Caco-2 (cell line): ENCODE measurements at regions not wholly inside any gene's neighbourhood (a gene's known extent, or its start where the extent isn't known, plus 50 kb on each side); places are given as distances from the start of the nearest gene placed in this dataset.

Source experiments
- BruUV-seq: library from RNA; stranded (reverse); fragments of 400-500 nt; replicated peaks from 2 replicates; lab custom pipeline; 2021; lab: Mats Ljungman, UMichigan
- CTCF ChIA-PET: fragments of 300-600 bp; sonication (Branson Sonifier 250); formaldehyde crosslinking; loops from one replicate; lab custom pipeline; 2022; ENCODE audit warnings: antibody characterized with exemption; lab: Charles Lee
- POLR2A ChIA-PET: fragments of 300-600 bp; sonication (Branson Sonifier 250); formaldehyde crosslinking; loops from one replicate; lab custom pipeline; 2022; ENCODE audit warnings: antibody characterized with exemption; lab: Charles Lee
- DNase-seq, 2 experiments: peaks; one replicate each; pipeline versions ENCODE4 v3.0.0 to v3.0.0-alpha.2; 2020 to 2022
- H3K27me3 ChIP-seq: replicated peaks from 2 replicates; pipeline ENCODE4 v1.6.0; 2011; ENCODE audit warnings: low read length; ENCODE audit not compliant: control insufficient read depth, insufficient read depth
- H3K36me3 ChIP-seq: 2 replicates; pipeline ENCODE4 v1.5.1; 2011; ENCODE audit warnings: low read length; ENCODE audit not compliant: control insufficient read depth, insufficient read depth
- H3K4me1 ChIP-seq: fragments of 250-450 bp; sonication (Bioruptor Pico); 2 replicates; pipeline ENCODE4 v1.5.1; 2020; ENCODE audit warnings: mild to moderate bottlenecking
- H3K4me3 ChIP-seq: 2 replicates; pipeline ENCODE4 v1.5.1; 2011; ENCODE audit warnings: low read depth, mild to moderate bottlenecking, control low read depth, low read length
- H3K9me3 ChIP-seq: fragments of 250-450 bp; sonication (Bioruptor Pico); 2 replicates; pipeline ENCODE4 v1.5.1; 2020; ENCODE audit warnings: mild to moderate bottlenecking, moderate library complexity
- H3K27ac Mint-ChIP-seq: one replicate; pipeline ENCODE4 v1.8.0; 2022; ENCODE audit warnings: mixed read lengths; ENCODE audit not compliant: unreplicated experiment
- H3K27me3 Mint-ChIP-seq: one replicate; pipeline ENCODE4 v1.8.0; 2022; ENCODE audit warnings: mixed read lengths; ENCODE audit not compliant: insufficient read depth, unreplicated experiment
- H3K36me3 Mint-ChIP-seq: one replicate; pipeline ENCODE4 v1.8.0; 2022; ENCODE audit warnings: mild to moderate bottlenecking, mixed read lengths; ENCODE audit not compliant: insufficient read depth, unreplicated experiment
- H3K4me1 Mint-ChIP-seq: one replicate; pipeline ENCODE4 v1.8.0; 2022; ENCODE audit warnings: low read depth, mixed read lengths; ENCODE audit not compliant: unreplicated experiment
- H3K4me3 Mint-ChIP-seq: one replicate; pipeline ENCODE4 v1.8.0; 2022; ENCODE audit warnings: mild to moderate bottlenecking, moderate library complexity, mixed read lengths; ENCODE audit not compliant: unreplicated experiment
- H3K9me3 Mint-ChIP-seq: one replicate; pipeline ENCODE4 v1.8.0; 2022; ENCODE audit warnings: mixed read lengths; ENCODE audit not compliant: unreplicated experiment
- intact Hi-C: fragments of 100-400 bp; cut with micrococcal nuclease; formaldehyde crosslinking; loops from one replicate; pipeline ENCODE4 v1.10.0; 2022; ENCODE audit not compliant: unreplicated experiment
- TF ChIP-seq, protein P1 (sequence below), 2 experiments: fragments of 200-600 bp in 1 of 2; IDR thresholded peaks; 1 replicate in 1 of 2; 2 replicates in 1 of 2; pipeline versions ENCODE4 v1.5.1 to v1.8.0; 2011 to 2022; ENCODE audit warnings: antibody characterized with exemption in 1 of 2, control low read depth in 1 of 2, inconsistent platforms in 1 of 2, low read depth in 1 of 2, low read length in 1 of 2, mild to moderate bottlenecking in 1 of 2, moderate library complexity in 1 of 2; ENCODE audit not compliant: insufficient read depth in 1 of 2, severe bottlenecking in 1 of 2, unreplicated experiment in 1 of 2

DNA sequence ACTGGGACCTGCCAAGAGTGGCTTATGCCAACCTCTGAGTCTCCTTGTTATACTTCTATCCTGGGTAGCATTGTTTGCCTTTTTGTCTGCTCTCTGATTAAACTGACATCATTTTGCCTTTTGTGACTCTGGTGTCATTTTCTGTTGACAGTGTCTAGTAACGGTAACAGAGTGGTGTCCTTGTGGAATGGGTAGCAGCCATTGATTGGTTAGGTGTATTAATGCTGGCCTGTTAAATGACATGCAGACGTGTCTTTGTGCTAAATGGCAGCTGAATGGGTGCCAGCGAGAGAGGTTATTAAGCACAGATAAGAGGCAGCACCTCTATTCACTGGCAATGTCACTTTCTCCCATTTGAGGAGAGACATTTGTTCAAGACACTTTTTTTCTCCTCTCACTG is 1289.4 kb downstream of the PCDH9 start:
- H3K27ac Mint-ChIP-seq = no peak overlapping the region
- POLR2A ChIA-PET = no interaction called here

GRCh38 chr13:65937251-65937650 is 1292.9 kb downstream of the PCDH9 start:
- CTCF ChIA-PET = no interaction called here
- Mint-ChIP-seq H3K36me3 (no peaks in the 10 kb centered on the region), H3K27me3 (peaks cover 7% of the 10 kb centered on the region), H3K9me3 (no peaks in the 10 kb centered on the region), H3K4me1 (no peaks in the 10 kb centered on the region), H3K27ac (no peak overlapping the region), H3K4me3 (no peak overlapping the region)
- no peak for DNase-seq
- Histone ChIP-seq H3K4me3 (no peak overlapping the region), H3K36me3 (no peaks in the 10 kb centered on the region), H3K27me3 (no peaks in the 10 kb centered on the region), H3K4me1 (no peaks in the 10 kb centered on the region), H3K9me3 (no peaks in the 10 kb centered on the region)
- no TSS peak for BruUV-seq
- POLR2A ChIA-PET = no interaction called here
- intact Hi-C loops = no loop called here
- TF ChIP-seq, protein P1, sequence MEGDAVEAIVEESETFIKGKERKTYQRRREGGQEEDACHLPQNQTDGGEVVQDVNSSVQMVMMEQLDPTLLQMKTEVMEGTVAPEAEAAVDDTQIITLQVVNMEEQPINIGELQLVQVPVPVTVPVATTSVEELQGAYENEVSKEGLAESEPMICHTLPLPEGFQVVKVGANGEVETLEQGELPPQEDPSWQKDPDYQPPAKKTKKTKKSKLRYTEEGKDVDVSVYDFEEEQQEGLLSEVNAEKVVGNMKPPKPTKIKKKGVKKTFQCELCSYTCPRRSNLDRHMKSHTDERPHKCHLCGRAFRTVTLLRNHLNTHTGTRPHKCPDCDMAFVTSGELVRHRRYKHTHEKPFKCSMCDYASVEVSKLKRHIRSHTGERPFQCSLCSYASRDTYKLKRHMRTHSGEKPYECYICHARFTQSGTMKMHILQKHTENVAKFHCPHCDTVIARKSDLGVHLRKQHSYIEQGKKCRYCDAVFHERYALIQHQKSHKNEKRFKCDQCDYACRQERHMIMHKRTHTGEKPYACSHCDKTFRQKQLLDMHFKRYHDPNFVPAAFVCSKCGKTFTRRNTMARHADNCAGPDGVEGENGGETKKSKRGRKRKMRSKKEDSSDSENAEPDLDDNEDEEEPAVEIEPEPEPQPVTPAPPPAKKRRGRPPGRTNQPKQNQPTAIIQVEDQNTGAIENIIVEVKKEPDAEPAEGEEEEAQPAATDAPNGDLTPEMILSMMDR (IDR thresholded peaks at IDR 0.05; ENCODE audit: insufficient read depth in 1 of 2, low read depth in 1 of 2, low read length in 1 of 2, severe bottlenecking in 1 of 2, unreplicated experiment in 1 of 2) = no peak

More for the DNA sequence above, 1289.4 kb downstream of the PCDH9 start:
- Histone ChIP-seq H3K36me3 (no peaks in the 10 kb centered on the region), H3K4me3 (no peak overlapping the region), H3K4me1 (no peaks in the 10 kb centered on the region), H3K27me3 (no peaks in the 10 kb centered on the region), H3K9me3 (no peaks in the 10 kb centered on the region)
- intact Hi-C loops = no loop called here
- H3K9me3 Mint-ChIP-seq = no peaks in the 10 kb centered on the region
- no peak overlapping the region for H3K4me3 Mint-ChIP-seq
- H3K4me1 Mint-ChIP-seq = no peaks in the 10 kb centered on the region
- DNase-seq = no peak
- H3K27me3 Mint-ChIP-seq = no peaks in the 10 kb centered on the region
- TF ChIP-seq, protein P1 (IDR thresholded peaks at IDR 0.05; ENCODE audit: insufficient read depth in 1 of 2, low read depth in 1 of 2, low read length in 1 of 2, severe bottlenecking in 1 of 2, unreplicated experiment in 1 of 2) = no peak
- CTCF ChIA-PET = no interaction called here
- no TSS peak for BruUV-seq
- H3K36me3 Mint-ChIP-seq = no peaks in the 10 kb centered on the region

DNA sequence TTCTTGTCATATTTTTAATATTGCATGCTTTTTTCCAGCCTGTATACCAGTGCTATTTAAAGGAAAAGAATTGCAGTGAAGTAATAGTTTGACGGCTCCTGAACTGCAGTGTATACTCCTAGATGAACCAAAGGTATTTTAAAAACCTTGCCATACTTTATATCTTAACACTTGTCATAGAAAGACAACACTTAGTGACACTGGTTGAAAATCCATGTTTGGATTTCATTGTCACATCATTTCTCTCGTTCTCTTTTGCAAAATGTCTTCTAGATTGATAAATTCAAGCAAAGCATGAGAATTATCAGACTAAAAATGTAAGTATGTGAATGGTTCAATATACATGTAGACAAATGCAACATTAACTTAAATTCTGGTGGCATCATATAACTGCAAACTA is 1293.9 kb downstream of the PCDH9 start:
- no peaks in the 10 kb centered on the region for H3K9me3 ChIP-seq
- TF ChIP-seq, protein P1 (IDR thresholded peaks at IDR 0.05; ENCODE audit: insufficient read depth in 1 of 2, low read depth in 1 of 2, low read length in 1 of 2, severe bottlenecking in 1 of 2, unreplicated experiment in 1 of 2) = no peak
- no peak overlapping the region for H3K4me3 ChIP-seq
- ChIA-PET CTCF (no interaction called here), POLR2A (no interaction called here)
- no peaks in the 10 kb centered on the region for H3K36me3 ChIP-seq
- no peaks in the 10 kb centered on the region for H3K36me3 Mint-ChIP-seq
- no peaks in the 10 kb centered on the region for H3K4me1 Mint-ChIP-seq
- no peak for DNase-seq
- no peaks in the 10 kb centered on the region for H3K9me3 Mint-ChIP-seq
- no peak overlapping the region for H3K4me3 Mint-ChIP-seq
- BruUV-seq = no TSS peak
- peaks cover 7% of the 10 kb centered on the region for H3K27me3 Mint-ChIP-seq
- no peaks in the 10 kb centered on the region for H3K27me3 ChIP-seq
- H3K27ac Mint-ChIP-seq = no peak overlapping the region
- intact Hi-C loops = no loop called here
- H3K4me1 ChIP-seq = no peaks in the 10 kb centered on the region
